ENCODE measurements at regions not wholly inside any gene's neighbourhood (a gene's known extent, or its start where the extent isn't known, plus 50 kb on each side); places are given as distances from the start of the nearest gene placed in this dataset.
"Not testable (repeated sequence)": the region's sequence is repeated elsewhere in the genome, so short reads cannot be mapped to it uniquely, and the experiment has no call there.

DNA sequence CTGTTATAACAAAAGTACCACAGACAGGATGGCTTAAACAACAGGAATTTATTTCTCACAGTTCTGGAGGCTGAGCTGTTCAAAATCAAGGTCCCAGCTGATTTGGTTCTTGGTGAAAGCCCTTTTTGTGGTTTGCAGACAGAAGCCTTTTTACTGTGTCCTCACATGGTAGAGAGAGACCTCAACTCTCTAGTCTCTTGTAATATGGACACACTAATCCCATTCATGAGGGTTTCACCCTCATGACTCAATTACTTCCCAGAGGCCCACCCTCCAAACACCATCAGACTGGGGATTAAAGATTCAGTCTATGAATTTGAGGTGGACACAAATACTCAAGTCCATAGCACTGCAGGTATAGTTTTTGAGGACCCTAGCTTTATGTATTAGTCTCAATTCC, 97.3 kb upstream of the WIPF3 start:
- H3K4me3 Mint-ChIP-seq, H3K27ac Mint-ChIP-seq, H3K27me3 Mint-ChIP-seq, CTCF ChIA-PET, H3K4me1 Mint-ChIP-seq, H3K9me3 Mint-ChIP-seq, DNase-seq, H3K36me3 Mint-ChIP-seq: not testable (repeated sequence)

DNA sequence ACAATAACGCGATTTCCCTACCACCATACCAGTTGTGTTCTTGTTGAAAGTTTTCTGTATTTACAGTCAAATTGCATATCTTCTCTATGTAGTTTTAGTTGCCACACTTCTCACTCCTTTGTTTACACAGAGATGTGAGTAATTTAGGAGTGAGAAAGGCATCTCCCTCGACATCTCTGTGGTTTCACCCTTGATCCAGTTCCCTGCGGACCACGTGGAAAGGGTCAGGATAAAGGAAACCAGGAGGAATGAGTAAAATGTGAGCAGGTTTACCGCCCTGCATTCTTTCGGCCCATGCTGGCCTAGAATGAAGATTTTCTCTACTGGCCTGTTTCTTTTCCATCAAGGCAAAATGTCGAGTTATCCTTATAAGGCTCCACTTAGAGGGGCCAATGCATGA, 83.2 kb upstream of the WIPF3 start:
- H3K36me3 Mint-ChIP-seq, H3K4me1 Mint-ChIP-seq, CTCF ChIA-PET, H3K9me3 Mint-ChIP-seq, H3K27me3 Mint-ChIP-seq, DNase-seq, H3K27ac Mint-ChIP-seq, H3K4me3 Mint-ChIP-seq: not testable (repeated sequence)

- peaks cover 7% of the 10 kb centered on the region for H3K27me3 Mint-ChIP-seq
- H3K4me3 Mint-ChIP-seq, result no peak overlapping the region
- no peak for DNase-seq
- CTCF ChIA-PET, result no interaction called here
- no peaks in the 10 kb centered on the region for H3K4me1 Mint-ChIP-seq
- H3K9me3 Mint-ChIP-seq, result no peaks in the 10 kb centered on the region
- H3K36me3 Mint-ChIP-seq, result no peaks in the 10 kb centered on the region
- H3K27ac Mint-ChIP-seq, result no peak overlapping the region
Measured at GRCh38 chr7:29723599-29723998, 82.7 kb upstream of the WIPF3 start.

DNA sequence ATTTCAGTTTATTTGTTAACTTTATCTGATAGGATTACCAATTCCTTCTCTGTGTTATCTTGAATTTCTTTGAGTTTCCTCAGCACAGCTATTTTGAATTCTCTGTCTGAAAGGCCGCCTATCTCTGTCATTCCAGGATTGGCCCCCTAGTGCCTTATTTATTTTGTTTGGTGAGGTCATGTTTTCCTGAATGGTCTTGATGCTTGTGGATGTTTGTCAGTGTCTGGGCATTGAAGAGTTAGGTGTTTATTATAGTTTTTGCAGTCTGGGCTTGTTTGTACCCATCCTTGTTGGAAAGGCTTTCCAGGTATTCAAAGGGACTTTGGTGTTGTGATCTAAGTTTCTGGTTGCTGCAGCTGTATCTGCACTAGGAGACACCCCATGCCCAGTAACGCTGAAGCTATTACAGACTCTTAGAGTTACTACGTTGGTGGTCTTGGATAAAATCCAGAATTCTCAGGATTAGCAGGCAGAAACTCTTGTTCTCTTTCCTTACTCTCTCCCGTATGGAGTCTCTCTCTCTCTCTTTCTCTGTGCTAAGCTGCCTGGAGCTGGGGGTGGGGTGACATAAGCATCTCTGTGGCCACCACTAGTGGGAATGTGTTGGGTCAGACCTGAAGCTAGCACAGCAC, 76.7 kb upstream of the WIPF3 start:
- H3K27me3 Mint-ChIP-seq, H3K4me1 Mint-ChIP-seq, H3K36me3 Mint-ChIP-seq, H3K4me3 Mint-ChIP-seq, H3K9me3 Mint-ChIP-seq, DNase-seq, CTCF ChIA-PET, H3K27ac Mint-ChIP-seq: not testable (repeated sequence)

- Mint-ChIP-seq H3K4me3 (no peak overlapping the region), H3K9me3 (no peaks in the 10 kb centered on the region), H3K36me3 (no peaks in the 10 kb centered on the region), H3K4me1 (no peaks in the 10 kb centered on the region), H3K27ac (no peak overlapping the region), H3K27me3 (no peaks in the 10 kb centered on the region)
- CTCF ChIA-PET, result no interaction called here
- no peak for DNase-seq
Measured at GRCh38 chr7:29734246-29734731, 72.0 kb upstream of the WIPF3 start.

DNA sequence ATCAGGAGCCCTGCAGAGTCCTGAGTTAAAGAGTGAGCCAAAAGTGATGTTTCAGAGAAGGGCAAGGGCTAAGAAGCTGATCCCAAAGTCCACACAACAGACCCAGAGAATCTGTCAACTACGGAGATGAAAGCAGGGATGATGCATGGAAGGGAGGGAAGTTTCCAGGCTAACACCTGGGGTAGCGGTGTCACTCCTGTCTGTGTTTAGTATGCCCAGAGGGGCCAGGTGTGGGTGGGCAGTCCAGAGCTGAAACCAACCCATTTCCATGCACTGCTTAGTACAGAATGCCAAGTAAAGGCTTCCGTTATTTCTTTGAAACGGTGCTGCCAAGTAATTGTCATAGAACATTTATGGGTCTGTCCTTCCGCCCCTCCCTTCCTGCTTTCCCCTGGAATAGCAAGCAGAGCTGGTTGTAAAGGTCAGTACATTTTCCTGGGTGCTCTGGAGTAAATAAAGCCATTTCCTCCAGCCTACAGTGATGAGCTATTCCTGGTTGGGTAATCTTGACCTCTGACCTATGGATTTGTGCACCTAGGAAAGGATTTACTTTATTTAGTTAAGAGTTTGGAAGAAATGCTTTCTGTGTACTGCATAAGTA, 58.6 kb upstream of the WIPF3 start:
- H3K36me3 Mint-ChIP-seq, DNase-seq, H3K27ac Mint-ChIP-seq, H3K4me3 Mint-ChIP-seq, H3K27me3 Mint-ChIP-seq, H3K4me1 Mint-ChIP-seq, H3K9me3 Mint-ChIP-seq: not testable (repeated sequence)
- CTCF ChIA-PET, result interaction anchor here (0.7 to 1.4 kb wide), 5 partner anchors 173 to 330 kb away, joined by 3 to 7 read pairs (median 3); no protein-coding TSS in a partner anchor

GRCh38 chr7:29748286-29749099, 57.8 kb upstream of the WIPF3 start:
- no peak overlapping the region for H3K4me3 Mint-ChIP-seq

GRCh38 chr7:29749701-29750321, 56.5 kb upstream of the WIPF3 start:
- H3K4me3 Mint-ChIP-seq, result no peak overlapping the region
- no peaks in the 10 kb centered on the region for H3K27me3 Mint-ChIP-seq
- H3K27ac Mint-ChIP-seq, result no peak overlapping the region
- no peaks in the 10 kb centered on the region for H3K36me3 Mint-ChIP-seq
- no peaks in the 10 kb centered on the region for H3K4me1 Mint-ChIP-seq
- CTCF ChIA-PET, result interaction anchor here (1.0 kb wide), 1 partner anchor 172 kb away, joined by 4 read pairs; no protein-coding TSS in a partner anchor
- H3K9me3 Mint-ChIP-seq, result no peaks in the 10 kb centered on the region
- DNase-seq, result no peak

More at GRCh38 chr7:29748286-29749099, 57.8 kb upstream of the WIPF3 start:
- no peaks in the 10 kb centered on the region for H3K27me3 Mint-ChIP-seq
- no peaks in the 10 kb centered on the region for H3K36me3 Mint-ChIP-seq
- H3K9me3 Mint-ChIP-seq, result no peaks in the 10 kb centered on the region
- H3K4me1 Mint-ChIP-seq, result no peaks in the 10 kb centered on the region
- no peak for DNase-seq
- CTCF ChIA-PET, result interaction anchor here (0.7 to 1.4 kb wide), 5 partner anchors 172 to 329 kb away, joined by 3 to 7 read pairs (median 3); no protein-coding TSS in a partner anchor
- no peak overlapping the region for H3K27ac Mint-ChIP-seq

DNA sequence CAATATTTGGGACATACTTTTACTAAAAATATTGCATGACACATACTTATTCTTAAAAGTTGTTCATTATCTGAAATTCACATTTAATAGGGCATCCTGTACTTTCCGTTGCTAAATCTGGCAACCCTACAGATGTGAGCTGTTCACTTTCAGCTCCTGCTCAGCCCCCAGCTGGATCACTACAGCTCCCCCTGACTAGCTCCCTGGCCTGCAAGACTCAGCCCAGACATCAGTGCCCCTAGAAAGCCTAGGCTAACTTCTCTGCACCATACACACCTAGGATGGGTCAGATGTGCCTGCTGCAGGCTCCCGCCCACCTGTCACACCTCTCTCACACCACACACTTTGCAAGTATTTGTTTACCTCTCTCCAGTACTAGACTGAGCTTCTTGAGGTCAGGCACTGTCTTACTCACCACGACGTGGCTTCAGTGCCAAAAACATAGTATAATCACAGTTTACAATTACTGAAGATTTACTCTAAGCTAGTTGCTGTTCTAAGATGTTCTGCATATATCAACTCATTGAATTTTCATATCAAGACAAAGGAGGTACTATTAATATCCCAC, 55.9 kb upstream of the WIPF3 start:
- H3K9me3 Mint-ChIP-seq, DNase-seq, H3K4me3 Mint-ChIP-seq, H3K36me3 Mint-ChIP-seq, H3K27ac Mint-ChIP-seq, H3K27me3 Mint-ChIP-seq, H3K4me1 Mint-ChIP-seq: not testable (repeated sequence)
- CTCF ChIA-PET, result interaction anchor here (1.0 kb wide), 1 partner anchor 171 kb away, joined by 4 read pairs; no protein-coding TSS in a partner anchor

DNA sequence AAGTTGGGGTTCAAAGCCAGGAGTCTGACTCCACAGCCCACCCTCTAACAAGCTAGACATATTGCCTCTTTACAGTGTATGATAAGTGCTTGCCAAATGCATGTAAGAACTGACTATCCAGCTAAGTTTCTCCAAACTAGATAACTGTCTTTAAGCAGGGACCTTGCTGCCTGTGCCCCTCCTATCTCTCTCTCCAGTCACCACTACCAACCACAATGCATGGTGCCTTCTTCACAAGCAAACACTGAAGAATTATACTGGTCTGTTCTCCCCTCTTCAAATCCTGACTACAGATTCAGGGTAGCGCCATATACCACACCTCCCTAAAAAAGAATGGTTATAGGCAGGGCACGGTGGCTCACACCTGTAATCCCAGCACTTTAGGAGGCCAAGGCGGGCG, 55.3 kb upstream of the WIPF3 start:
- not testable (repeated sequence) for H3K9me3 Mint-ChIP-seq, H3K27ac Mint-ChIP-seq, DNase-seq, H3K36me3 Mint-ChIP-seq, H3K27me3 Mint-ChIP-seq, H3K4me3 Mint-ChIP-seq, H3K4me1 Mint-ChIP-seq
- CTCF ChIA-PET, result interaction anchor here (2.2 kb wide), 1 partner anchor 311 kb away, joined by 8 read pairs; no protein-coding TSS in a partner anchor

DNA sequence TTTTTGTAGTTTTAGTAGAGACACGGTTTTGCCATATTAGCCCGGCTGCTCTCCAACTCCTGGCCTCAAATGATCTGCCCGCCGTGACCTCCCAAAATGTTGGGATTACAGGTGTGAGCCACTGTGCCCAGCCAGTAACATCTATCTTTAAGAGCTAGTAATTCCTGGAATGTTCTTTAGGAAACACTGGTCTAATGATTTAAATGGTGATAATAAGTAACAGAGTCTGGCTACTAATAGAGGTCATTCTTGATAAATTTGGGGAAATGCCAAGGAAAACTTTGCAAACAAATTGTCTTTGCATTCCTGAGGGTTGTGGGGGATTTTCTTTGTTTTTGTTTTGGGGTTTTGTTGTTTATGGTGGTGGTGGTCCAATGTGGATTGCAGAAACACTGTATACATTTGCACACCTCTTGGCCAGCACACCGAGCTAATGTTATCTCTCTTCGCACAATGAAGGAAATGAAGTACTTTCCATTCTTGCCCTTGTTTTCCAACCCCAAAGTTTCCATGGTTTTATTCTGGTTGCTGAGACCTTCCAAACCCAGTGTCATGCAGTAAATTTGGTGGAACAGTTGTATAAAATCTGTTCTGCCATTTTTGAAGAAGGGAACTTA, 51.3 kb upstream of the WIPF3 start:
- Mint-ChIP-seq H3K4me1 (no peaks in the 10 kb centered on the region), H3K27ac (no peak overlapping the region), H3K4me3 (no peak overlapping the region), H3K36me3 (no peaks in the 10 kb centered on the region), H3K9me3 (no peaks in the 10 kb centered on the region), H3K27me3 (no peaks in the 10 kb centered on the region)
- CTCF ChIA-PET, result interaction anchor here (1.3 kb wide), 1 partner anchor 307 kb away, joined by 5 read pairs; no protein-coding TSS in a partner anchor
- DNase-seq, result no peak

Data from activated naive CD4-positive, alpha-beta T cell treated with anti-CD3 and anti-CD28 coated beads, Interleukin-2, amount 10 ng/mL, durations not matched to agents 7 days and 5 days (primary cell).